ENCODE measurements at regions not wholly inside any gene's neighbourhood (a gene's known extent, or its start where the extent isn't known, plus 50 kb on each side); places are given as distances from the start of the nearest gene placed in this dataset.
"Not testable (repeated sequence)": the region's sequence is repeated elsewhere in the genome, so short reads cannot be mapped to it uniquely, and the experiment has no call there.

DNA sequence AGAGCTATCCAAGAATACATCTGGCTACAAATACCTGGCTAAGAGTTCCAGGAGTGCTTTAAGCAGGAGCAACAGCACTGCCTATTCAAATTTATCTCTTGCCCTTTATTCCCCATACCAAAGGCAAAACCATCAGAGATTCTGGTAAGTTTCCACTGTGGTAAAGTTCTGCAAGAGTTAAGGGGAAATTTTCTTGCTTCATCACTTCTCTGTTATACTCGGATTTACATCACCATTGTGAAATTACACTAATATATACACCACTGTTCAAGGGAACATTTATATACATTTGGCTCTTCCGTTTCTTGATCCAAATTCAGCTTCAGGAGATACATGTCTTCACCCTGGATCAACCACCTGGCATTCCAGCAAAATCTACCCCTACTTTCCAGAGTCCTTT is 70.8 kb upstream of the PTPN13 start:
- DNase-seq (ENCODE audit: low spot score) (no peak), ATAC-seq (ENCODE audit: low FRiP score) (no peak)
- TF ChIP-seq, protein P1, sequence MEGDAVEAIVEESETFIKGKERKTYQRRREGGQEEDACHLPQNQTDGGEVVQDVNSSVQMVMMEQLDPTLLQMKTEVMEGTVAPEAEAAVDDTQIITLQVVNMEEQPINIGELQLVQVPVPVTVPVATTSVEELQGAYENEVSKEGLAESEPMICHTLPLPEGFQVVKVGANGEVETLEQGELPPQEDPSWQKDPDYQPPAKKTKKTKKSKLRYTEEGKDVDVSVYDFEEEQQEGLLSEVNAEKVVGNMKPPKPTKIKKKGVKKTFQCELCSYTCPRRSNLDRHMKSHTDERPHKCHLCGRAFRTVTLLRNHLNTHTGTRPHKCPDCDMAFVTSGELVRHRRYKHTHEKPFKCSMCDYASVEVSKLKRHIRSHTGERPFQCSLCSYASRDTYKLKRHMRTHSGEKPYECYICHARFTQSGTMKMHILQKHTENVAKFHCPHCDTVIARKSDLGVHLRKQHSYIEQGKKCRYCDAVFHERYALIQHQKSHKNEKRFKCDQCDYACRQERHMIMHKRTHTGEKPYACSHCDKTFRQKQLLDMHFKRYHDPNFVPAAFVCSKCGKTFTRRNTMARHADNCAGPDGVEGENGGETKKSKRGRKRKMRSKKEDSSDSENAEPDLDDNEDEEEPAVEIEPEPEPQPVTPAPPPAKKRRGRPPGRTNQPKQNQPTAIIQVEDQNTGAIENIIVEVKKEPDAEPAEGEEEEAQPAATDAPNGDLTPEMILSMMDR (IDR thresholded peaks at IDR 0.05): no peak

DNA sequence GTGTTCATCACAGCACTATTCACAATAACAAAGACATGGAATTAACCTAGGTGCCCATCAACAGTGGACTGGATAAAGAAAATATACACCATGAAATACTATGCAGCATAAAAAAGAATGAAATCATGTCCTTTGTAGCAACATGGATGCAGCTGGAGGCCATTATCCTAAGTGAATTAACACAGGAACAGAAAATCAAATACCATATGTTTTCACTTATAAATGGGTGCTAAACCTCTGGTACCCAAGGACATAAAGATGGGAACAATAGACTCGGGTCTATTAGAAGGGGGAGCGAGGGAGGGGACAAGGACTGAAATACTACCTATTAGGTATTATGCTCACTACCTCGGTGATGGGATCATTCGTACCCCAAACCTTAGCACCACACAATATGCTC is 66.4 kb upstream of the PTPN13 start:
- not testable (repeated sequence) for DNase-seq (ENCODE audit: low spot score); ATAC-seq (ENCODE audit: low FRiP score)

DNA sequence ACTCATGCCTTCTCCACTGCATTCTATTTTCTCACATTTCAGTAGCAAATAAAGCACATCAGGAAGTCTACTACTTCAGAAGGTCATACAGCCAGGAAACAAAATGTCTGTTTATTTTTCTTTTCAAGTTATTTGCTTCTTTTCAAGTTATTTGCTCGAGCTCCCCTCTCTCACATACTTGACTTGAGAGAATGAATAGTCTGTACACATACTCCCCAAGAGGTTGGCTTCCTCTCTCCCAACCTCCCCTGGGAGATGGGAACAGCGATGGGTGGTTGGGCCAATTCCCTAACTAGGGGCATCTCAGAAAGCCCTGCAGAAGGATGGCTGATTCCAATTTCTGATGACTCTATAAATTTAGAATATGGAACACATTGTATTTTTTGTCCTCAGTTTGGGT is 64.7 kb upstream of the PTPN13 start:
- no peak for DNase-seq (ENCODE audit: low spot score)
- no peak for ATAC-seq (ENCODE audit: low FRiP score)
- TF ChIP-seq, protein P1 (IDR thresholded peaks at IDR 0.05): no peak

DNA sequence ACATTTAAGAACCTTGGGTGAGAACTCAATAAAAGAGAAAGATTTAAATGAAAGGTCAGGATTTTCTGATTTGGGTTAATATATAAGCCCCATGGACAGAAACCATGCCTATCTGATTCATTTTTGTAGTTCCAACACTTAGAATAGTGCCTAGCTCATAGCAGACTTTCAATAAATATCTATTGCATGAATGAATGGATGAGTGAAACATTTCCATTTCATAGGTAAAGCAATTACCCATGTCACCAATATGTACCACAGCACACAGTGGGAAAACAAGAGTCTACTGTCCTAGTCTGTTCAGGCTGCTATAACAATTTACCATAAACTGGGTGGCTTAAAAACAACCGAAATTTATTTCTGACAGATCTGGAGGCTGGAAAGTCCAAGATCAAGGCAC is 63.9 kb upstream of the PTPN13 start:
- ATAC-seq (ENCODE audit: low FRiP score) (no peak), DNase-seq (ENCODE audit: low spot score) (no peak)
- TF ChIP-seq, protein P1 (IDR thresholded peaks at IDR 0.05): no peak

DNA sequence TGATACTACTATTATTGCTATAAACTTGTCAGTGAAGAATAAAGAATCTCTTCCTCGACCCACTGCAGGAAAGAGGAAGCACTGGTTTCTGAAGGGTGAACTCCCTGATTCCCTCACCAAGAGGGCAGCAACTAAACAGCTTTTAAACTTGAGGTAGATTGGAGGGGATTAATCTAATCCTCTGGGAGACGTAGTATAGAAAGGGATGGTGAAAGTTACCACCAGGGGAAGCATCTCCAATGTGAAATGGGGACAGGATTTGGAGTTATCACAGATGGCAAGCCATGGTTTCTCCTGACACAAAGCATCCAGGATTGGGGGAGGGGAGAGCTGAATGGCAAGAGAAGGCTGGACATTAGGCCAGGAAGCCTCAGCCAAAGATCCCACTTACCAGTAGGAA is 62.7 kb upstream of the PTPN13 start:
- TF ChIP-seq, protein P1 (IDR thresholded peaks at IDR 0.05): no peak
- no peak for ATAC-seq (ENCODE audit: low FRiP score)
- no peak for DNase-seq (ENCODE audit: low spot score)

DNA sequence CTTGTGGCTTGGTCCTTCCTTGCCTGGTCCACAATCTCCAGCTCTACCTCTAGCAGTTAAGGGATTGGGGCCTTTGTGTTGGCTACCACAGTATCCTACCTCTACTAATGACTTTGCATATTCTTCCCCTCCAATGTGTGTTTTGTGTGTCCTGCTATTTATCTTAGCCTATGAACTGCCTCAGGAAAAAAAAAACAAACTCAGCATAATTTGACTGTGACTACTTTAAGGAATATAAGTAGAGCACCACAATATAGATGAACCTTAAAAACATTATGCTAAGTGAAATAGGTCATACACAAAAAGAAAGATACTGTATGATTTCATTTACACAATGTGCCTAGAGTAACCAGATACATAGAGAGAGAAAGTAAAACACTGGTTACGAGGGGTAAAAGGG is 61.3 kb upstream of the PTPN13 start:
- DNase-seq (ENCODE audit: low spot score) (no peak), ATAC-seq (ENCODE audit: low FRiP score) (no peak)
- TF ChIP-seq, protein P1 (IDR thresholded peaks at IDR 0.05): no peak

DNA sequence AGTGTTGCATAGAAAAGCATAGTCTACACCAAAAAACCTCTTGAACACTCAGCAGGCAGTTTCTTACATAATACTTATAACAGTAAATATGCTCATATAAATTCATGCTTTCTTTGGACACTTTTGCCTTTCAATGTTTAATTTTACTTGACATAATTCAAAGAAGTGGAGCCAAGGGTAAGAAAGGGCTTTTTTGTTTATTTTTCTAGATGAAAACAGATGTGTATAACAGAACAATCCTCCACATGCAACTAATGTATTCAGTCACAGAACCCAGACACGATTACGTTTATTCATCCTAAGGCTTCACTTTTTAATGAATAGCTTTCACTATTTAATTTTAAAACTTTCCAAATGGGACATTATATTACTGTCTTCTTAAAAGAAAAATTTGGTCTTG is 58.0 kb upstream of the PTPN13 start:
- DNase-seq (ENCODE audit: low spot score): no peak

More for the DNA sequence above, 58.0 kb upstream of the PTPN13 start:
- TF ChIP-seq, protein P1 (IDR thresholded peaks at IDR 0.05): no peak
- no peak for ATAC-seq (ENCODE audit: low FRiP score)

All from omental fat pad (tissue), 3 donors.